IPS DF 19.7 (cell line): ENCODE measurements at regions not wholly inside any gene's neighbourhood (a gene's known extent, or its start where the extent isn't known, plus 50 kb on each side); places are given as distances from the start of the nearest gene placed in this dataset.
"Not testable (repeated sequence)": the region's sequence is repeated elsewhere in the genome, so short reads cannot be mapped to it uniquely, and the experiment has no call there.

ENCODE experiments used
- DNase-seq: peaks from one replicate; pipeline ENCODE4 v3.0.0-alpha.2; 2013; ENCODE audit warnings: low read depth, low spot score

DNA sequence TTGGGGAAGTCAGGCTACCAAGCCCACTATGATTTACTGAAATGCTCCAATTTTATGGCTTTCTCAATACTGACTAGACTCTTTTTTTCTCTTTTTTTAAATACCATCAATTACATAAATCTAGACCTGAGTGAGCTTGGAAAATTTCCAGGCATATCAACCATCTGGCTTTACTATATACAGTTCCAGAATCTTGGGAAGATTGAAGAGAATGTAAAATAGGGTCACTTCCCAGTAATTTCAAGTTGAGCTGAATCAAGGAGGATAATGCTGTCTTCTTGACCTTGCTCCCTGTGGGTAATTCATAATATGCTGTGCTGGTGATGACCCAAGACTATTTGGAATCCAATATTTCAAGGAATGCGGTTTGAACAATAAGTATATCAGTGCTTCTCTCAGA is 108.1 kb downstream of the MAP3K21 start:
- no peak for DNase-seq

DNA sequence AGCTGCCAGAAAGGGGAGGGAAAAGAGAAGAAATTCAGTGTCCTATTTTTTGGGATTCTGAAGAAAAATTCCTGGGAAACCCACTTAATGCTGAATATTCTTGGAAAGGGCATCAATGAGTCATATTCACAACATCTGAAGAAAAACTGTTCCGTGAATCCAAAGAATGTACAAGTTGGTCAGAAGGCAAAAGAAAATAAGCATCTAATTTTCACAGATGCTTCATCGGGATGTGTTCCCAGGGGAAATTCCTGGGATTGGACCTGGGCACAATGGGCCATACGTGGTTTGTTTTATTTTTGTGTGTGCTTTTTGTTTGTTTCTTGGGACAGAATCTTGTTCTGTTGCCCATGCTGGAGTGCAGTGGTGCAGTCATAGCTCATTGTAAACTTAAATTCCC is 112.2 kb downstream of the MAP3K21 start:
- no peak for DNase-seq

DNA sequence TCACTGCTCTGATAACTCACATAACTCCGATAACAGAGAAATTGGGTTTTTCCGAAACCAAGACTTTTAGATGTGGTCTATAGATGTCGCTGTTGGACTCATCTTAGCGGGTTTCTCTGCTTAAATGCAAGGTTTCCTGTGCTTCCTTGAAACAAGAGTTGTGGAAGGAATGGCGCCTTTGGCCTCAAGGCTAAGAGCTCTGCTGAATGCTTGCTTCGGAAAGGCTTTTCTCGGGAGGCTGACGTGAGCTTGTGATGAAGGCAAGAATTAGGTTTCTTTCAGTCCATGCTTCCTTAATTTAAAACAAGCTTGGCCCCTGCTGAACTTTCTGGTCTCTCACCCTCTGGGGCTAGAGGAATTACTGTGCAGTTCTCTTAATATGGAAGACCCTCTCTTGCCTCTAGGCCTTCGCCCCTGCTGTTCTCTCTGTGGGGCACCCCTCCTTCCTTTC is 113.5 kb downstream of the MAP3K21 start:
- DNase-seq = peak; percentile 63

DNA sequence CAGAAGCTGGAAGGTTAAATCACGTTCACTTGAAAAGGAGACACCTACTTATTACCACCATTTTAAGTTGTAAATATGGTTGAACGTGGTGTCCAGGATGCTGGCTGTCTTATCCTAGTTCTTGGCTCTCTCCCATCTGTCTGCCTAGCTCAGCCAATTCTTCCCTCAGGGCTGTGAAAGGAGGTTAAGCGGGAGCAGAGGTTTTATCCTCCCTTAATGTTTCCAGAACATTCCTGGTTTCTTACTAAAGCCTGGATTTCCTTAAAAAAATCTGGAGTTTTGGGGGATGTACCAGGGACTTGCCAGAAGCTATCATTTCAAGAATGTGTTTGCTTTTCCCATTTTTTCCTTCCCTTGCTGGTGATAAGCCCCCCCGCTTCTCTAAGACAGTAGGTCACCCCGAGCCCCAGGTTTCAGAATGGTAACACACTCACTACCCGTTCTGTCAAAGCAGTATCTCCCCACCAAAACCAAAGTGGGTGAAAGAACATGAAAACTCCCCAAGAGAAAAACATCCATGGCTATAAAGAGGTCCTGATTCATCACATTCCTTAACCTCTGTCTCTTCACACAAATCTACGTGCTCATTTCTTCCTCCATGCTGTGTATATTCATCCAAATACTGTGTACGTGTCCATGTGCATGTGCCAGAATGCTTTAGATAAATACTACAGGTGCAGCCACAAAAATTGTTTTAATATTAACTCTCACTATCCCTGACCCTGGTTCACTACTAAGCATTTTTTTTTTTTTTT is 114.7 kb downstream of the MAP3K21 start:
- DNase-seq = no peak

DNA sequence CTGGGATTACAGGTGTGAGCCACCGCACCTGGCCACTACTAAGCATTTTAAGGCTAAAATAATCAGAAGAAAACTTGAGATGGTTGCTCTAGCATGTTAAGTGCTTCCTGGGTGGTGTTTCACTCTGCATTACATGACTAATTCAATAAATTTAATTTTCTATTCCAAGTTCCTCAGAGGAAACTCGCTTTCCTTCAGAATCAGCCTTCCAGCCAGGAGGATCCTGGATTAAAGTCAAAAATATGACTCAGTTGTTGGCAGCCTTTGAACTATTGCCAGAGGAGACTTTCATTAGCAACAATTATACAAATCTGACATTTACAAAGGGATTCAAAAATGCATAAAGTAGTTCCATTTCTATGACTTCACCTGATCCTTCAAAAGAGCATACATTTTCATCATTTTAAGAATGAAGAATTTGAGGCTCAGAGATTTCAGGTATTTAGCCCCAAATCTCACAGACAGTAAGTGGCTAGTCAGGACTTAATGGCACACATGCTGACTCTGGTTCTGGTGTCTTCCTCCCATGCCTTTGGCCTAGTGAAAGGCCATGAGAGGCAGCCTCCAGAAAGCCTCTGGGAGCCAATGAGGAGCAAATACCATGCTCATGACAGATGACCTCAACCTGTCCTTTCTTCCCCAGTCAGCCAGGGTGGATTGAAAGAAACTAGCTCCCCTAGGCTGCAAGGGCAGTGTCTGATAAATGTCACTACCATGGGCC is 115.7 kb downstream of the MAP3K21 start:
- DNase-seq = no peak

DNA sequence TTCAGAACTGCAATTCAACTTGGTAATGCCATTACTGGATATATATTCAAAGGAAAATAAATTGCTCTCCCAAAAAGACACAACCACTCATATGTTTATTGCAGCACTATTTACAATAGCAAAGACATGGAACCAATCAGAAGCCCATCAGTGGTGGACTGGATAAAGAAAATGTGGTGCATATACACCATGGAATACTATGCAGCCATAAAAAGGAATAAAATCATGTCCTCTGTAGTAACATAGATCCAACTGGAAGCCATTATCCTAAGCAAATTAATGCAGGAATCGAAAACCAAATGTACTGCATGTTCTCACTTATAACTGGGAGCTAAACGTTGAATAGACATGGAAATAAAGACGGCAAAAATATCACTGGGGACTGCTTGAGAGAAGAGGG is 117.0 kb downstream of the MAP3K21 start:
- DNase-seq = no peak

DNA sequence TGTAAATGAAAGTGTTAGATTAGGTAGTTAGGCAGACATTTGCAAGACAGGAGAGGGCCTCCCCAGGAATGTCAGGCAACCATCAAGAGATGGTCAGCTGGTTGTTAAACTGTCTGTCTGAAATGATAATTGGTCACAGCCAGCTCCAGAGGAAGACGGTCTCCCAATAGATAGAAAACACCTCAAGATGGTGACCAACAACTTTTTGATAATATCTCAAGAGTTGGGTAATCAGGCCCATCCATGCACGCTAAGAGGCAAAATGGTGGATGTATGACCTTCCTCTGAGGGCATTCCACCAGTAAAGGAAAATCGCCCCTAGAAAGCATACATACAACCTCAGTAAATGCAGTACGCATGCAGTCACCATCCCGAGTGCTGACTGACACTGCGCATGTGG is 118.2 kb downstream of the MAP3K21 start:
- no peak for DNase-seq

DNA sequence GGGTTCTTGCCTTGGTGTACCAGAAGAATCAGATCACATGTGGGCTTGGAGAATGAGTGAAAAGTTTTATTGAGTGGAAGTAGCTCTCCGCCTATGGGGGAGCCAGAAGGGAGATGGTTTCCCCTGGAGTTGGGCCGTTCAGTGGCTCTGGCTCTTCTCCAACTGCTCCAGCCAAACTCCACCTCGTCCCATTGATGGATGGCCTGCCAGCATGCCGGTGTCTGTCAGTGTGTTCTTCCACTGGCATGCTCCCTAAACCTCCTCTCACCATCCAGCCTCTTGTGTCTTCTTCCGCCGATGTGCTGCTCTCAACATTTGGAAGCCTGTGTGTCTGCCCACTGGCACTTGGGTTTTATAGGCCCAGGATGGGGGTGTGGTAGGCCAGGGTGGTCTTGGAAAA is 119.4 kb downstream of the MAP3K21 start:
- DNase-seq = no peak

DNA sequence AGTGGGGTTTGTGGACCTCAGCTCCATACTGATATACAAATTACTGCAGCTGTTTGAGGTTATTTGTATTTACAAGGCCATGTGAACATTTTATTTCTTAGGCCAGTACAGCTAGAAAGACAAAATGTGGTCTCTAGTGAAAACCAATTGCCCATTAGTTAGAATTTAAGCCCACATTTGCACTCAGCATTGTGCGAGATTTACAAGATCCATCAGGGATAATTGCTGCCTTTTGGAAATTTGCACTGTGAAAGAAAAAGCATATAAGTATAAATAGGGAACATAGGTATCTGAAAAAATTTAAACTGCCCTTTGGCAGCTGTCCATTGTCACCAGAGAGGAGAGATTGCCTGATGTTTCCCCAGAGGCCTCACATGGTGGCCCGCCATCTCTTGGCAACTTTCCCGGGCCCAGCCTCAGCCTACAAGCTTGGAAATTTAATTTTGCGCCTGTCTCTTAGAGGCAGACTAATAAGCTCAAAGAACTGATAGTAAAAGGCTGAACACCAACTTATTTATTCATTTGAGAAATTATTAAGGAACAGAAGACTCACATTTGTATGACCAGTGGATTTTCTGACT is 120.7 kb downstream of the MAP3K21 start:
- DNase-seq = no peak

DNA sequence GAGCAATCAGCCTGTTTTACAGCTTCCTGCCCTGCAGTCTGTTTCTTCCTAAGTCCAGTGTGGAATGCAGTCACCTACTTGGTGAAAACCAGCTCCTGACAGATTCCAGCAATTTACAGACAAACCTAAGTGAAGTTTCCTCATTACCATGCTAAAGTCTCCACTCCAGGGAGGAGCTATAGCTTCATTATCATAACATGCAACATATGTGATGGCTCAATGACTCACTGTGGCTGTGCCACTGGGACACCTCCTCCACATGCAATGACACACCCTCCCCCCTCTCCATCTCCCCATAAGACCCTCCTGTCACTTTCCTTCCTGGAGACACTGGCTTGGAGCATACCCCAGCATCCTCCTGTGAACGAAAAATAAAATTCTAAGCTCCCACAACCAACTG is 125.2 kb downstream of the MAP3K21 start:
- no peak for DNase-seq

DNA sequence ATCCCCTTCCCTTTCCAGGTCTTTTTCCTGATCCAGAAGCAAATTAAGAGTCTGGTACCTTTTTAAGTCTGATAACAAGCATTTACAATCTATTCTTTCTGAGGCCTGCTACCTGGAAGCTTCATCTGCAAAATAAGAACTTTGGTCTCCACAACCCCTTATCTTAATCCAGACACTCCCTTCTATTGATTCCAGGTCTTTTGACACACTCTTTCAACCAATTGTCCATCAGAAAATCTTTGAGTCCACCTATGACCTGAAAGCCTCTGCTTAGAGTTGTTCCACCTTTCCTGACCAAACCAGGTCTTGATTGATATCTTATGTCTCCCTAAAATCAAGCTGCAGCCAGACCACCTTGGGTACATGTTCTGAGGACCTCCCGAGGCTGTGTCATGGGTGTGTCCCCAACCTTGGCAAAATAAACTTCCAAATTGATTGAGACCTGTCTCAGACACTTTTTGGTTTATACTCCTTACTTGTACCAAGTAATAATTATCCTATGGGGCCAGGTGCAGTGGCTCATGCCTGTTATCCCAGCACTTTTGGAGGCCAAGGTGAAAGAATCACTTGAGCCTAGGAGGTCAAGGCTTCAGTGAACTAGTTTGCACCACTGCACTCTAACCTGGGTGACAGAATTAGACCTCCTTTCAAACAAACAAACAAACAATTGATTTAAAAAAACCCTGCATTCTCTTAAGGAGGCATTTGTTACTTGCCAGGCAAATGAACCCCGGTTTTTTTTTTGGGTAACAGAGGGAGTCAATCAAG is 126.1 kb downstream of the MAP3K21 start:
- DNase-seq = no peak

DNA sequence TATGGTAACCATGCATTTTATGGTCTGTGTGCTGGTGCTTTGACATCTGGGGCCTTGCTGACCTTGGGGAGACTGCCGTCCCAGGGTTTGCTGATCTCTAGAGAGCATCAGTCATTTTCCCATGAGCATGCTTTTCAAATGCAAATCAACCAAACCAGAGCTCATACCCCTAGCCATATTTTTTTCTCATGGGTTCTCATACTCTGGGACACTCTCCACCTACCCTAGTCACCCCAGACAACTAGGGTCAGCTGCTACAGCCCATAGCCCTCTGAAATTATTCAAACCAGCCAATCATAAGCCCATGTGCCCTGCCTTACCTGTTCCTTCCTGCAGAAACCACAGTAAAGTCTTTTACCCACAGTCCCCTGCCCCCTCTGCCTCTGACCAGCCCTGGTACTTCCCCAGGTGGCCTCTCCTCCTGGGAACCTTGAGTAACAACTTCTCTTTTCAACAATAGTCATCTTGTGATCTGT is 132.0 kb downstream of the MAP3K21 start:
- DNase-seq = no peak

DNA sequence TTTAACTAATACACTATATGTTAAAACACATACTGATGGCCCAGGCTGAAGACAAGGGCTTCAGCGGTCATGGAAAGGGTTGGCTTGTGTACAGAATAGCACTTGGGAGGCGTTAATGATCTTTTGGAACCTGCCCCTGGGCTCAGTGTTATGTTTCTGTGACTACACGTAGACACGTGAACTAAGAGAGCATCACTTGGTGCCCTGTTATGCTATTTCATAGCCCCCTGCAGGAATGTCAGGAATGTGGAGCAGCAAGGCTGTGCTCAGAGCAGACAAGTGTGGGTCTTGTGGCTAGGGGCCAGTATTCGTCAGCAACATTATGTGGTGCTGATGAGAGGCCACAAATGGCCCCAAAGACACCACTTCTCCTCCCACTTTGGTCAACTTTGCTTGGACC is 132.4 kb downstream of the MAP3K21 start:
- DNase-seq = no peak

DNA sequence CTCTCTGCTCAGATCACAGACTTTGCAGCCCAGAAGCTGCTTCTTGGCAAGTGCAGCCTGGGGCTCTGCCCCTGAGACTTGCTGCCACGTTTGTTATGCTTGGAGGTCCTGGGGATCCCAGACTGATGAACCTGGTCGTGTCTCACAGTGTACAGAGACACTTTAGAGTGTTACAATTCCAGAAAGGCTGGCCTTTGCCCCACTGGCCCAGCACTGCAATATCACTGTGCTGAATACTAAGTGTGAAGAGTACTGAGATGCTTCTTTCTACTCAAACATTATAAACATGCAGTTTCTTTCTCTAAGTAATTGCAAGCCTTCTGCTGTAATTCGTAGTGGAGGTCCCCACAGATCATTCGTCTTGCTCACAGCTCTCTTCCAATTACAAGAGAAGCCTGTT is 133.2 kb downstream of the MAP3K21 start:
- DNase-seq = no peak

DNA sequence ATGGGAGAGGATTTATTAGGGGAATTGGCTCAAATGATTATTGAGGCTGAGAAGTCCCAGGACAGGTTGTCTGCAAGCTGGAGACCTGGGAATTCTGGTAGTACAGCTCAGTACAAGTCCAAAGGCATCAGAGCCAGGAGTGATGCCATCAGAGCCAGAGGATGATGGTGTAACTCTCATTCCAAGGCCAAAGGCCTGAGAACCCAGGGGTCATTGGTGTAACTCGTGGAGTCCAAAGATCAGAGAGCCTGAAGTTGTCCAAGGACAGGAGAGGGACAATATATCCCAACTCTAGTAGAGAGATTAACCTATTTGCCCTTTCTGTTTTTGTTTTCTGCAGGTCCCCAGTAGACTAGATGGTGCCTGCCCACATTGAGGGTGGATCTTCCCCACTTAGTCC is 134.3 kb downstream of the MAP3K21 start:
- DNase-seq = no peak

DNA sequence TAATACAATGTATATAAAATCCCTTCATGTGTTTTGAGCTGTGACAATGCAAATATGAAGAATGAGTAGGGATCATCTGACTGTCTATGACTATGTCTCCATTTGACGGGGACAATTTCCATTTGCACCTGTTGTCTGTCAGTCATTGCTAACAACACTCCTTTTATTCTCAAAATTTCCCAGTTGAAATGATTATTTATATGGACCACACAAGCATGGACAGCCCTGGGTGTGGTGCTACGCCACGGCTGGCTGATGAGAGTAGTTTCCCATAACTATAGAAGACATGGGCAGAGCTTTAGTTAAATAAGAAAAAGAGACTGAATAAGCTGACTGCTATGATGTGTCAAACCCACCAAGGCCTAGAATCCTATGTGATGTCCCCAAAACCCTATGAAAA is 135.8 kb downstream of the MAP3K21 start:
- DNase-seq = no peak

DNA sequence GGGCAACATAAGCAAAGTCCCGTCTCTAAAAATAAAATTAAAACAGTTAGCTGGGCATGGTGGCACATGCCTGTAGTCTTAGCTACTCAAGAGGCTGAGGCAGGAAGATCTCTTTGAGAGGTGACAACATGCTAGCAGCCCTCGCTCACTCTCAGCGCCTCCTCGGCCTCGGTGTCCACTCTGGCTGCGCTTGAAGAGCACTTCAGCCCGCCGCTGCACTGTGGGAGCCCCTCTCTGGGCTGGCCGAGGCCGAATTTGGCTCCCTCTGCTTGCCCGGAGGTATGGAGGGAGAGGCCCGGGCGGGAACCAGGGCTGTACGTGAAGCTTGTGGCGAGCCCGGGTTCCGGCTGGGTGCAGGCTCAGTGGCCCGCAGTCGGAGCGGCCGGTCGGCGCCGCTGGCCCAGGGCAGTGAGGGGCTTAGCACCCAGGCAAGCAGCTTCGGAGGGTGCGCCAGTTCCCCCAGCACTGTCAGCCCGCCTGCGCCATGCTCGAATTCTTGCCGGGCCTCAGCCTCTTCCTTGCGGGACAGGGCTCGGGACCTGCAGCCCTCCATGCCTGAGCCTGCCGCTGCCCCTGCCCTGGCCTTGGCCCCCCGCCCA is 138.3 kb downstream of the MAP3K21 start:
- DNase-seq = no peak

DNA sequence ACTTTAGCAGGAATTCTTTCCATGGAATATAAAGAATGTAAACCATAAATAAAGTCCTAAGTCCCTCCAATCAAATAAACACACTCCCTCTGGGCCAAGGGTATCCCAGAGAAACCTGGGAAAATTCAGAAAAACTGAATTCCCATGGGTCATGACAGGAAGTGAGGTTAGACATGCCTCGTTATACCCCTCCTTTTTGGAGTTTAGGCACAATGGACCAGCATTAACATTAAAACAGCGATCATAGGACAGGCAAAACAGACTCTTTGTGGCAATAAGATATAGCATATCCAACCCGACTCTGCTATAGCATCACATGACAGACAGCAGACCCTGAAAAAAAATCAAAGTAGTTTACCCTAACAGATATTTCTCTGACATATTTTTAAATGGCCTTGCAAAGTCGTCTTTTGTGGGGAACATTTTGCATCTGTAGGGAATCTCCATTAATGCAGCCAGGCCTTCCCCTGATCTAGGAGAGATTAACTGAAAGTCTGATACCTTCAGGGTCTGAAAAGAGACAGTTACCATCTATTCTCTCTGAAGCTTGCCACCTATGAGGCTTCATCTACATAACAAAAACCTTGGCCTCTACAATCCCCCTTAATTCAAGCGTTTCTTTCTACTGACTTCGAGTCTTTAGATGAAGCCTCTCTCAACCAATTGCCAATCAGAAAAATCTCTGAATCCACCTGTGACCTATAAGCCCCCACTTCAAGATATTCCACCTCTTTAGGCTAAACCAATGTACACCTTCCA is 143.0 kb upstream of the KCNK1 start:
- DNase-seq = peak; percentile 54

DNA sequence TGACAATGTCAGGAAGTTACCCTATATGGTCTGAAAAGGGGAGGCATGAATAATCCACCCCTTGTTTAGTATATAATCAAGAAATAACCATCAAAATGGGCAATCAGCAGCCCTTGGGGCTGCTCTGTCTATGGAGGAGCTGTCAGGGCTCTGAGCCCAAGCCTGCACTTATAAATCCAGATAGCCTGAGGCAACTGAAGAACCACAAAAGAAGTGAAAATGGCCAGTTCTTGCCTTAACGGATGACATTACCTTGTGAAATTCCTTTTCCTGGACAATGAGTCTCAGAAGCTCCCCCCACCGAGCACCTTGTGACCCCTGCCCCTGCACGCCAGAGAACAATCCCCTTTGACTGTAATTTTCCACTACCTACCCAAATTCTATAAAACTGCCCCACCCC is 142.1 kb upstream of the KCNK1 start:
- not testable (repeated sequence) for DNase-seq

DNA sequence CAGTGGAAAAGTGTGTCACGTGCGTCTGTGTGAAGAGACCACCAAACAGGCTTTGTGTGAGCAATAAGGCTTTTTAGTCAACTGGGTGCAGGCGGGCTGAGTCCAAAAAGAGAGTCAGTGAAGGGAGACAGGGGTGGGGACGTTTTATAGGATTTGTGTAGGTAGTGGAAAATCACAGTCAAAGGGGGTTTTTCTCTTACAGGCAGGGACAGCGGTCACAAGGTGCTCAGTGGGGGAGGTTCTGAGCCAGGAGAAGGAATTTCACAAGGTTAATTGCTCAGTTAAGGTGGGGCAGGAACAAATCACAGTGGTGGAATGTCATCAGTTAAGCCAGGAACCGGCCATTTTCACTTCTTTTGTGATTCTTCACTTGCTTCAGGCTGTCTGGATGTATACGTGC is 141.1 kb upstream of the KCNK1 start:
- not testable (repeated sequence) for DNase-seq
